ENCODE measurements at regions not wholly inside any gene's neighbourhood (a gene's known extent, or its start where the extent isn't known, plus 50 kb on each side); places are given as distances from the start of the nearest gene placed in this dataset.

DNA sequence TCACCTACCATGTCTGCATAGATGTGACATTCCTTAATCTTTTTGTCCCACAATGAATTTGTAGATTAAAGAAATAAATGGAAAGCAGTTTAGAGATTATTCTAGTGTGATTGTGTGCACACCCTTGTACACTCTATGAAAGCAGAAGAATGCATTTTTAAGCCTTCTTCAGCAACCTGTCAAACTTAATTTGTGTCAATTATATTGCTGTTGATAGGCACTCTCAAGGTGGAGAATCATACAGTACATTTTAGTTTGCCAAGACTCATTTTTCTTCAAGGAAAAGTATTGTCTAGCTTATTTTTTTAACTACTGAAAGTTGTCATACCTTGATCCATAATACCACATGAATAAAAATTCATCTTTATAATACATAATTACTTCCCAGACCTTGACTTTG lies 1898.9 kb downstream of the OLFM4 start:
- ATAC-seq, result no peak
- TF ChIP-seq RARB (CRISPR knock-in tag; IDR thresholded peaks at IDR 0.05) (no peak), ZNF565 (CRISPR knock-in tag; conservative IDR thresholded peaks at IDR 0.05; ENCODE audit: low read depth) (no peak), ZC3H10 (CRISPR knock-in tag; IDR thresholded peaks at IDR 0.05) (no peak), ZFP3 (CRISPR knock-in tag; IDR thresholded peaks at IDR 0.05) (no peak), ZFP30 (CRISPR knock-in tag; IDR thresholded peaks at IDR 0.05) (no peak), TCF4 (CRISPR knock-in tag; IDR thresholded peaks at IDR 0.05; ENCODE audit: borderline replicate concordance) (no peak), ZNF8 (CRISPR knock-in tag; IDR thresholded peaks at IDR 0.05) (no peak), ISL1 (CRISPR knock-in tag; IDR thresholded peaks at IDR 0.05) (no peak), ARNTL (CRISPR knock-in tag; IDR thresholded peaks at IDR 0.05; ENCODE audit: borderline replicate concordance, low read depth) (no peak), PPARA (CRISPR knock-in tag; IDR thresholded peaks at IDR 0.05; ENCODE audit: borderline replicate concordance) (no peak), SNAI2 (CRISPR knock-in tag; IDR thresholded peaks at IDR 0.05) (no peak), ESRRG (CRISPR knock-in tag; IDR thresholded peaks at IDR 0.05) (no peak), TOX (CRISPR knock-in tag; IDR thresholded peaks at IDR 0.05; ENCODE audit: borderline replicate concordance) (no peak), CSDC2 (CRISPR knock-in tag; IDR thresholded peaks at IDR 0.05) (no peak)
- TF ChIP-seq, protein P1, sequence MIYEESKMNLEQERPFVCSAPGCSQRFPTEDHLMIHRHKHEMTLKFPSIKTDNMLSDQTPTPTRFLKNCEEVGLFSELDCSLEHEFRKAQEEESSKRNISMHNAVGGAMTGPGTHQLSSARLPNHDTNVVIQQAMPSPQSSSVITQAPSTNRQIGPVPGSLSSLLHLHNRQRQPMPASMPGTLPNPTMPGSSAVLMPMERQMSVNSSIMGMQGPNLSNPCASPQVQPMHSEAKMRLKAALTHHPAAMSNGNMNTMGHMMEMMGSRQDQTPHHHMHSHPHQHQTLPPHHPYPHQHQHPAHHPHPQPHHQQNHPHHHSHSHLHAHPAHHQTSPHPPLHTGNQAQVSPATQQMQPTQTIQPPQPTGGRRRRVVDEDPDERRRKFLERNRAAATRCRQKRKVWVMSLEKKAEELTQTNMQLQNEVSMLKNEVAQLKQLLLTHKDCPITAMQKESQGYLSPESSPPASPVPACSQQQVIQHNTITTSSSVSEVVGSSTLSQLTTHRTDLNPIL (CRISPR knock-in tag; IDR thresholded peaks at IDR 0.05; ENCODE audit: low read depth), result no peak
- TF ChIP-seq, protein P2, sequence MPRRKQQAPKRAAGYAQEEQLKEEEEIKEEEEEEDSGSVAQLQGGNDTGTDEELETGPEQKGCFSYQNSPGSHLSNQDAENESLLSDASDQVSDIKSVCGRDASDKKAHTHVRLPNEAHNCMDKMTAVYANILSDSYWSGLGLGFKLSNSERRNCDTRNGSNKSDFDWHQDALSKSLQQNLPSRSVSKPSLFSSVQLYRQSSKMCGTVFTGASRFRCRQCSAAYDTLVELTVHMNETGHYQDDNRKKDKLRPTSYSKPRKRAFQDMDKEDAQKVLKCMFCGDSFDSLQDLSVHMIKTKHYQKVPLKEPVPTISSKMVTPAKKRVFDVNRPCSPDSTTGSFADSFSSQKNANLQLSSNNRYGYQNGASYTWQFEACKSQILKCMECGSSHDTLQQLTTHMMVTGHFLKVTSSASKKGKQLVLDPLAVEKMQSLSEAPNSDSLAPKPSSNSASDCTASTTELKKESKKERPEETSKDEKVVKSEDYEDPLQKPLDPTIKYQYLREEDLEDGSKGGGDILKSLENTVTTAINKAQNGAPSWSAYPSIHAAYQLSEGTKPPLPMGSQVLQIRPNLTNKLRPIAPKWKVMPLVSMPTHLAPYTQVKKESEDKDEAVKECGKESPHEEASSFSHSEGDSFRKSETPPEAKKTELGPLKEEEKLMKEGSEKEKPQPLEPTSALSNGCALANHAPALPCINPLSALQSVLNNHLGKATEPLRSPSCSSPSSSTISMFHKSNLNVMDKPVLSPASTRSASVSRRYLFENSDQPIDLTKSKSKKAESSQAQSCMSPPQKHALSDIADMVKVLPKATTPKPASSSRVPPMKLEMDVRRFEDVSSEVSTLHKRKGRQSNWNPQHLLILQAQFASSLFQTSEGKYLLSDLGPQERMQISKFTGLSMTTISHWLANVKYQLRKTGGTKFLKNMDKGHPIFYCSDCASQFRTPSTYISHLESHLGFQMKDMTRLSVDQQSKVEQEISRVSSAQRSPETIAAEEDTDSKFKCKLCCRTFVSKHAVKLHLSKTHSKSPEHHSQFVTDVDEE (CRISPR knock-in tag; IDR thresholded peaks at IDR 0.05), result no peak
- TF ChIP-seq, protein P3, sequence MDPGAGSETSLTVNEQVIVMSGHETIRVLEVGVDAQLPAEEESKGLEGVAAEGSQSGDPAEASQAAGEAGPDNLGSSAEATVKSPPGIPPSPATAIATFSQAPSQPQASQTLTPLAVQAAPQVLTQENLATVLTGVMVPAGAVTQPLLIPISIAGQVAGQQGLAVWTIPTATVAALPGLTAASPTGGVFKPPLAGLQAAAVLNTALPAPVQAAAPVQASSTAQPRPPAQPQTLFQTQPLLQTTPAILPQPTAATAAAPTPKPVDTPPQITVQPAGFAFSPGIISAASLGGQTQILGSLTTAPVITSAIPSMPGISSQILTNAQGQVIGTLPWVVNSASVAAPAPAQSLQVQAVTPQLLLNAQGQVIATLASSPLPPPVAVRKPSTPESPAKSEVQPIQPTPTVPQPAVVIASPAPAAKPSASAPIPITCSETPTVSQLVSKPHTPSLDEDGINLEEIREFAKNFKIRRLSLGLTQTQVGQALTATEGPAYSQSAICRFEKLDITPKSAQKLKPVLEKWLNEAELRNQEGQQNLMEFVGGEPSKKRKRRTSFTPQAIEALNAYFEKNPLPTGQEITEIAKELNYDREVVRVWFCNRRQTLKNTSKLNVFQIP (CRISPR knock-in tag; IDR thresholded peaks at IDR 0.05; ENCODE audit: borderline replicate concordance, low read depth), result no peak
- TF ChIP-seq, protein P4, sequence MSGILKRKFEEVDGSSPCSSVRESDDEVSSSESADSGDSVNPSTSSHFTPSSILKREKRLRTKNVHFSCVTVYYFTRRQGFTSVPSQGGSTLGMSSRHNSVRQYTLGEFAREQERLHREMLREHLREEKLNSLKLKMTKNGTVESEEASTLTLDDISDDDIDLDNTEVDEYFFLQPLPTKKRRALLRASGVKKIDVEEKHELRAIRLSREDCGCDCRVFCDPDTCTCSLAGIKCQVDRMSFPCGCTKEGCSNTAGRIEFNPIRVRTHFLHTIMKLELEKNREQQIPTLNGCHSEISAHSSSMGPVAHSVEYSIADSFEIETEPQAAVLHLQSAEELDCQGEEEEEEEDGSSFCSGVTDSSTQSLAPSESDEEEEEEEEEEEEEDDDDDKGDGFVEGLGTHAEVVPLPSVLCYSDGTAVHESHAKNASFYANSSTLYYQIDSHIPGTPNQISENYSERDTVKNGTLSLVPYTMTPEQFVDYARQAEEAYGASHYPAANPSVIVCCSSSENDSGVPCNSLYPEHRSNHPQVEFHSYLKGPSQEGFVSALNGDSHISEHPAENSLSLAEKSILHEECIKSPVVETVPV (CRISPR knock-in tag; IDR thresholded peaks at IDR 0.05), result no peak
- TF ChIP-seq, protein P5, sequence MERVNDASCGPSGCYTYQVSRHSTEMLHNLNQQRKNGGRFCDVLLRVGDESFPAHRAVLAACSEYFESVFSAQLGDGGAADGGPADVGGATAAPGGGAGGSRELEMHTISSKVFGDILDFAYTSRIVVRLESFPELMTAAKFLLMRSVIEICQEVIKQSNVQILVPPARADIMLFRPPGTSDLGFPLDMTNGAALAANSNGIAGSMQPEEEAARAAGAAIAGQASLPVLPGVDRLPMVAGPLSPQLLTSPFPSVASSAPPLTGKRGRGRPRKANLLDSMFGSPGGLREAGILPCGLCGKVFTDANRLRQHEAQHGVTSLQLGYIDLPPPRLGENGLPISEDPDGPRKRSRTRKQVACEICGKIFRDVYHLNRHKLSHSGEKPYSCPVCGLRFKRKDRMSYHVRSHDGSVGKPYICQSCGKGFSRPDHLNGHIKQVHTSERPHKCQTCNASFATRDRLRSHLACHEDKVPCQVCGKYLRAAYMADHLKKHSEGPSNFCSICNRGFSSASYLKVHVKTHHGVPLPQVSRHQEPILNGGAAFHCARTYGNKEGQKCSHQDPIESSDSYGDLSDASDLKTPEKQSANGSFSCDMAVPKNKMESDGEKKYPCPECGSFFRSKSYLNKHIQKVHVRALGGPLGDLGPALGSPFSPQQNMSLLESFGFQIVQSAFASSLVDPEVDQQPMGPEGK (CRISPR knock-in tag; IDR thresholded peaks at IDR 0.05; ENCODE audit: borderline replicate concordance), result no peak

DNA sequence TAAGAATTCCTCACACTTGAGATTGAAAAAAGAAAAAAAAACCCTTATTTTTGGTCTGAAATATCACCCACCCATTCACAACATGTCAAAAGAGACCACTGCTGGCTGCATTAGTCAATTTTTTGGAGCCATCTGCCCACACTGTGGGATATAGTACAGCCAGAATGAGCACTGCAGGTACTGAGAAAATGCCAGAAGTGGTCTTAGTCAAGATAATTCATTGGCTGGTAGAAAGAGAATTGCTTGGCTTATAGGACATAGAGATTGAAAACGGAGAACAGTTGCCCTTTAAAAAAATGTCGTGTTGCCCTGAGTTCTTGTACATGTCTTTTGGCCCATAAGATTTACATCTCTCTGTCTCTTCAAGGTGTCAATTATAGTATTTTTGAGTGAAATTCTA lies 1899.5 kb downstream of the OLFM4 start:
- no peak for ATAC-seq
- TF ChIP-seq BACH2 (CRISPR knock-in tag; IDR thresholded peaks at IDR 0.05; ENCODE audit: borderline replicate concordance) (no peak), ARNTL (CRISPR knock-in tag; IDR thresholded peaks at IDR 0.05; ENCODE audit: borderline replicate concordance, low read depth) (no peak), CSDC2 (CRISPR knock-in tag; IDR thresholded peaks at IDR 0.05) (no peak), OSR1 (CRISPR knock-in tag; IDR thresholded peaks at IDR 0.05) (no peak), ESRRG (CRISPR knock-in tag; IDR thresholded peaks at IDR 0.05) (no peak), RARB (CRISPR knock-in tag; IDR thresholded peaks at IDR 0.05) (no peak), TCF4 (CRISPR knock-in tag; IDR thresholded peaks at IDR 0.05; ENCODE audit: borderline replicate concordance) (no peak), ZNF565 (CRISPR knock-in tag; conservative IDR thresholded peaks at IDR 0.05; ENCODE audit: low read depth) (no peak), ZNF70 (CRISPR knock-in tag; IDR thresholded peaks at IDR 0.05) (no peak), ISL1 (CRISPR knock-in tag; IDR thresholded peaks at IDR 0.05) (no peak), SNAI2 (CRISPR knock-in tag; IDR thresholded peaks at IDR 0.05) (no peak), PPARA (CRISPR knock-in tag; IDR thresholded peaks at IDR 0.05; ENCODE audit: borderline replicate concordance) (no peak), ZC3H10 (CRISPR knock-in tag; IDR thresholded peaks at IDR 0.05) (no peak), ZFP30 (CRISPR knock-in tag; IDR thresholded peaks at IDR 0.05) (no peak)
- TF ChIP-seq, protein P2 (CRISPR knock-in tag; IDR thresholded peaks at IDR 0.05), result no peak
- TF ChIP-seq, protein P1 (CRISPR knock-in tag; IDR thresholded peaks at IDR 0.05; ENCODE audit: low read depth), result no peak
- TF ChIP-seq, protein P5 (CRISPR knock-in tag; IDR thresholded peaks at IDR 0.05; ENCODE audit: borderline replicate concordance), result no peak
